Astrocyte (in vitro differentiated cells and primary cell): ENCODE measurements at regions not wholly inside any gene's neighbourhood (a gene's known extent, or its start where the extent isn't known, plus 50 kb on each side); places are given as distances from the start of the nearest gene placed in this dataset.
"Not testable (repeated sequence)": the region's sequence is repeated elsewhere in the genome, so short reads cannot be mapped to it uniquely, and the experiment has no call there.

Experiments used
- EZH2 ChIP-seq: IDR thresholded peaks from 2 replicates; pipeline ENCODE4 v1.6.1; 2012; ENCODE audit warnings: mild to moderate bottlenecking, low read length, inconsistent platforms; ENCODE audit not compliant: insufficient read depth
- TF ChIP-seq, protein P1 (sequence below): IDR thresholded peaks from 2 replicates; pipeline ENCODE4 v1.5.1; 2011; ENCODE audit warnings: low read depth, mild to moderate bottlenecking, inconsistent platforms, low read length, moderate library complexity; ENCODE audit not compliant: insufficient read depth

DNA sequence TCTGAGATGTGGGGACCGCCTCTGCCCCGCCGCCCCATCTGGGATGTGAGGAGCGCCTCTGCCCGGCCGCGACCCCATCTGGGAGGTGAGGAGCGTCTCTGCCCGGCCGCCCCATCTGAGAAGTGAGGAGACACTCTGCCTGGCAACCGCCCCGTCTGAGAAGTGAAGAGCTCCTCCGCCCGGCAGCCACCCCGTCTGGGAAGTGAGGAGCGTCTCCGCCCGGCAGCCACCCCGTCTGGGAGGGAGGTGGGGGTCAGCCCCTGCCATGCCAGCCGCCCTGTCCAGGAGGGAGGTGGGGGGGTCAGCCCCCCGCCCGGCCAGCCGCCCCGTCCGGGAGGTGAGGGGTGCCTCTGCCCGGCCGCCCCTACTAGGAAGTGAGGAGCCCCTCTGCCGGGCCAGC is 102.2 kb downstream of the ID4 start:
- TF ChIP-seq, protein P1, sequence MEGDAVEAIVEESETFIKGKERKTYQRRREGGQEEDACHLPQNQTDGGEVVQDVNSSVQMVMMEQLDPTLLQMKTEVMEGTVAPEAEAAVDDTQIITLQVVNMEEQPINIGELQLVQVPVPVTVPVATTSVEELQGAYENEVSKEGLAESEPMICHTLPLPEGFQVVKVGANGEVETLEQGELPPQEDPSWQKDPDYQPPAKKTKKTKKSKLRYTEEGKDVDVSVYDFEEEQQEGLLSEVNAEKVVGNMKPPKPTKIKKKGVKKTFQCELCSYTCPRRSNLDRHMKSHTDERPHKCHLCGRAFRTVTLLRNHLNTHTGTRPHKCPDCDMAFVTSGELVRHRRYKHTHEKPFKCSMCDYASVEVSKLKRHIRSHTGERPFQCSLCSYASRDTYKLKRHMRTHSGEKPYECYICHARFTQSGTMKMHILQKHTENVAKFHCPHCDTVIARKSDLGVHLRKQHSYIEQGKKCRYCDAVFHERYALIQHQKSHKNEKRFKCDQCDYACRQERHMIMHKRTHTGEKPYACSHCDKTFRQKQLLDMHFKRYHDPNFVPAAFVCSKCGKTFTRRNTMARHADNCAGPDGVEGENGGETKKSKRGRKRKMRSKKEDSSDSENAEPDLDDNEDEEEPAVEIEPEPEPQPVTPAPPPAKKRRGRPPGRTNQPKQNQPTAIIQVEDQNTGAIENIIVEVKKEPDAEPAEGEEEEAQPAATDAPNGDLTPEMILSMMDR = not testable (repeated sequence)
- not testable (repeated sequence) for TF ChIP-seq EZH2
